ENCODE measurements at regions not wholly inside any gene's neighbourhood (a gene's known extent, or its start where the extent isn't known, plus 50 kb on each side); places are given as distances from the start of the nearest gene placed in this dataset.

DNA sequence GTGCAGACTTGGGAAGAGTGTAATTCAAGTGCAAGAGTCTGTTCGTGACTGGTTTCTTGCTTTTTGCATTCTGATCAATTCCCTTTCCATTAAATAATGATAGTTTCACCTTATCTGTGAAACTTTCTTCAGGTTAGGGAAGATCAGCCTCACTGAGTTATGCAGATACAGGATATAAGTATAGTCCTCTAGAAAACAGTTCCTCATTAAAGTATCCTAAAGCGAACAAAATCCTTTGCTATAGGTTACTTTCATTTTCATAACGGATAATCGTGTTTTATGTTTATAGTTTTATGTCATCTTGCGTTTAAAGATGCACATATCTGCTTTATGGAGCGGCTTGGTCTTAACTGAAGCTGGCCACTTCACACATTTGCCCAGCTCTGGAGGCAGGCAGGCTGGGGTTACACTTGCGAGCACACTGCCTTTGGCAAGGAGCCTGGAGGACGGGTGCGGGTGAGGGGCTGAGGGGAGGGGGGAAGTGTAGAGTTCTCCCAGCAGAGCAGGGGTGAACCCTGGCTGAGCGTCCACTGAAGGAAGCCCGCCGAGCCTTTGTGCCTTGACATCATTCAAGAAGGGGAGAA lies 123.5 kb upstream of the IFNGR1 start:
- TF ChIP-seq, protein P1, sequence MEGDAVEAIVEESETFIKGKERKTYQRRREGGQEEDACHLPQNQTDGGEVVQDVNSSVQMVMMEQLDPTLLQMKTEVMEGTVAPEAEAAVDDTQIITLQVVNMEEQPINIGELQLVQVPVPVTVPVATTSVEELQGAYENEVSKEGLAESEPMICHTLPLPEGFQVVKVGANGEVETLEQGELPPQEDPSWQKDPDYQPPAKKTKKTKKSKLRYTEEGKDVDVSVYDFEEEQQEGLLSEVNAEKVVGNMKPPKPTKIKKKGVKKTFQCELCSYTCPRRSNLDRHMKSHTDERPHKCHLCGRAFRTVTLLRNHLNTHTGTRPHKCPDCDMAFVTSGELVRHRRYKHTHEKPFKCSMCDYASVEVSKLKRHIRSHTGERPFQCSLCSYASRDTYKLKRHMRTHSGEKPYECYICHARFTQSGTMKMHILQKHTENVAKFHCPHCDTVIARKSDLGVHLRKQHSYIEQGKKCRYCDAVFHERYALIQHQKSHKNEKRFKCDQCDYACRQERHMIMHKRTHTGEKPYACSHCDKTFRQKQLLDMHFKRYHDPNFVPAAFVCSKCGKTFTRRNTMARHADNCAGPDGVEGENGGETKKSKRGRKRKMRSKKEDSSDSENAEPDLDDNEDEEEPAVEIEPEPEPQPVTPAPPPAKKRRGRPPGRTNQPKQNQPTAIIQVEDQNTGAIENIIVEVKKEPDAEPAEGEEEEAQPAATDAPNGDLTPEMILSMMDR (IDR thresholded peaks at IDR 0.05; ENCODE audit: borderline replicate concordance, control extremely low read depth, extremely low read depth, insufficient read depth, missing control alignments): no peak
- peak; percentile 22 for DNase-seq (ENCODE audit: low spot score)
- in situ Hi-C loops (cut with MboI; ENCODE audit: low sequenced_read_pairs, unreplicated experiment): no loop called here

DNA sequence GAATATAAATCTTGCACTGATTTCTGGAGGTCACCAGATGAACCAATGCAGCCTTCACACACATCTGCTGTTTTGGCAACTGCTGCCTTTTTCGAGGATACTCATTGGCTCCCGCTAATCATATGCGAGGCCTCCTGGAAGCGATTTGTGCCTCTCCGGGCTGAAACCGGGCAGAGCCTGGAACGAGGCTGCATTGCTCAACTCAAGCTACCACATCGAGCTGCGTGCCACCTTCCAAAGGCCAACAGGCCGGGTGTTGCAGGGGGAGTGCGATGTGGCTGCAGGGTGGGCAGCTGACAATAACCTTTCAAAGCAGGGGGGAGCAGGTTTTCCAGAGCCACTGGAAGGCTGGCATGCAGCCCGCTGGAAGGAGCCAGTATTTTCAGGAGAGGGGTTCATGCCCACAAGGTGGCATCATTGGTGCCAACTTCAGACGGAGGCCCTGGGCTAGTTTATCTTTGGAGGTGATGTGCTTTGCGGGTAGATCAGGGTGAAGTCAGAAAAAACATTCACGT lies 122.6 kb upstream of the IFNGR1 start:
- in situ Hi-C loops (cut with MboI; ENCODE audit: low sequenced_read_pairs, unreplicated experiment): no loop called here
- TF ChIP-seq, protein P1 (IDR thresholded peaks at IDR 0.05; ENCODE audit: borderline replicate concordance, control extremely low read depth, extremely low read depth, insufficient read depth, missing control alignments): peak; percentile 21
- DNase-seq (ENCODE audit: low spot score): peak; percentile 49

DNA sequence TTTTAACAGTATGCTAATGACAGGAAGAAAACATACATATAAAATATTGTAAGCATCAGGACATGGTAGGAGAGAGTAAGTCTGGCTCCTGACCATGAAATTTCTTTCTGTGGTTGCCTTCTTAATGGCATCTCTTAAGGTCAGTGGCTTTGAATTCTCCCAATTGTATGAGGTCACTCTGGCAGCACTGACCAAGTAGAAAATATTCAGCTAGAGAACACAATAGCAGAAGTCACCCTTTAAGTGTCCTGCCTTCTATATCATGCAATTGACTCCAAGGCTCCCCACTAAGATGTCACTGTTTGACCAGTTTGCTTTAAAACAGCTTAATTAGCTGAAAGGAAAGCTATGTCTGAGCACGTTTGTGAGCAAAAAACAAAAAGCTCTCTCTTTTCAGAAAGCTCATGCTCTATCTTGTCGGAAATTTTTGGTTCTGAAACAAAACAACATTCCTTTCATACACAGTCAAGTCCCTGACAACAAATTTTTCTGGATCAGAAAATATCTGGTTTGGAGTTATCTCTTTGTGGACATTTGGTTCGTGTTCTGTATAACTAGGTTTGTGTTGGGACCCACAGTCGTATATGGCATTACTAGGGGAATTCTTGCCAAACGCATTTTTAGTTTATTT lies 120.9 kb upstream of the IFNGR1 start:
- TF ChIP-seq, protein P1 (IDR thresholded peaks at IDR 0.05; ENCODE audit: borderline replicate concordance, control extremely low read depth, extremely low read depth, insufficient read depth, missing control alignments): no peak
- in situ Hi-C loops (cut with MboI; ENCODE audit: low sequenced_read_pairs, unreplicated experiment): no loop called here
- no peak for DNase-seq (ENCODE audit: low spot score)

DNA sequence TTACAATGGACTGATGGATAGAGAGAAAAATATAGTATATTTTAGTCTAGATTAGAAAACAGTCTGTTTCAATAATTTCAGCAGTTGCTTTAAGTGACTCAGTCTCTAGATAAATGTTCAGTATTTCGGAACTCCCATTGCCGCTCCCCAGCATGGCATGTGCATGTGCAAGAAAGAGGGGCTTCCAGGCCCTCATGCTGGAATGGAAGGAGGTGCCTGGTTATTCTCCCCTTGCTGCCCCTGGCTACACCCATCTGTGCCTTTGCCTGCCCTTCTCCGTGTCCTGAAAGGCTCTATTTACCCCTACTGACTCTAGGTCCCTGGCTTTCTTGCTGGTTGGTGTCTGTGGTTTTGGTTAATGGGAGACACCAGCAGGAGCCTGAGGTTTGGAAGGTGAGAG lies 115.7 kb upstream of the IFNGR1 start:
- TF ChIP-seq, protein P1 (IDR thresholded peaks at IDR 0.05; ENCODE audit: borderline replicate concordance, control extremely low read depth, extremely low read depth, insufficient read depth, missing control alignments): no peak
- no peak for DNase-seq (ENCODE audit: low spot score)
- in situ Hi-C loops (cut with MboI; ENCODE audit: low sequenced_read_pairs, unreplicated experiment): no loop called here

DNA sequence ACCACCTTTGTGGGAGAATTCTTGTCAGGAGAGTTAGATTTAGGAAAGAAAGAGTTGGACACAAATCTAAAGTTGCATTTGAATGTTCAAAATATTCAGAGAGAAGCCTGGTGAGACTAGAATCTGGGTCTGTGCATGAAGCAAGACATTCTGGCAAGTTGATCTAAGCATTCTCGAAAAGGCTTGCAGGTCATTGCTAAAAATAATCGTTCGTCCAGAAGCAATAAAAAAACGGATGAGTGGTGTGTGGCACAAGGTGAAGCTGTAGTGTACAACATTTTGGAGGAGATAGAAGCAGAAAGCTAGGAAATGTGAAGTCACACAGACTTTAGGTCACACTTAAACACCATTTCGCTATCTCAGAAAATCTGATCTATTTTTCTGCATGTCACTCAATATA lies 114.9 kb upstream of the IFNGR1 start:
- DNase-seq (ENCODE audit: low spot score): no peak
- TF ChIP-seq, protein P1 (IDR thresholded peaks at IDR 0.05; ENCODE audit: borderline replicate concordance, control extremely low read depth, extremely low read depth, insufficient read depth, missing control alignments): no peak
- in situ Hi-C loops (cut with MboI; ENCODE audit: low sequenced_read_pairs, unreplicated experiment): no loop called here

DNA sequence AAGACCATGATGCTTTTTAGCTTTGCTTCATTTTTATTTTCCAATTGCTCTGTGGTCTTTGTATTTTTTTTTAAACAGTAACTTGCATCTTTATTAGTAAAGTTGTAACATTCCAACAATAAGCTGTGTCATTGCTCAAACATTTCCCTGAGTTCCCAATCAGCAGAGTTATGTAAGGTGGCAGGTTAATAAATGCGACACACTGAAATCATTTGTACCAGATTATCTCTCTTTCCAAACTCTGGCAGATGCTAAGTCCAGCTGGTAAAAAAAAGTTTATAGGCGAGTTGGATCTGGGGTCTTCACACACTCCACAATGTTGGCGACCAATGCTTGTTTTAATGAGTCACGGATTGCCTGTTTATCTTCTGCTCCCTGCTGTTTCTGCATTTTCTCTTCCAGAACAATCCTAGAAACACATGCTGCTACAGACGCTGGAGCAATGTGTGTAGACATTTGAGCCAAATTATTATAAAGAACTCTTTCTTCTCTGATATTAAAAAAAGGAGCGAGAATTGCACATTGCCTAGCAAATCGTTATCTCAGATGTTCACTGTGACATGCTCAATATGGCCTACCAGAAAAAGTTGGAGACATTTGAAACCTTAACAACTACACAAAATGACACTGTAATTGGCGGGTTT lies 113.6 kb upstream of the IFNGR1 start:
- TF ChIP-seq, protein P1 (IDR thresholded peaks at IDR 0.05; ENCODE audit: borderline replicate concordance, control extremely low read depth, extremely low read depth, insufficient read depth, missing control alignments): no peak
- DNase-seq (ENCODE audit: low spot score): no peak
- in situ Hi-C loops (cut with MboI; ENCODE audit: low sequenced_read_pairs, unreplicated experiment): no loop called here

Data from GM13976 (cell line).